ENCODE measurements at regions not wholly inside any gene's neighbourhood (a gene's known extent, or its start where the extent isn't known, plus 50 kb on each side); places are given as distances from the start of the nearest gene placed in this dataset.

DNA sequence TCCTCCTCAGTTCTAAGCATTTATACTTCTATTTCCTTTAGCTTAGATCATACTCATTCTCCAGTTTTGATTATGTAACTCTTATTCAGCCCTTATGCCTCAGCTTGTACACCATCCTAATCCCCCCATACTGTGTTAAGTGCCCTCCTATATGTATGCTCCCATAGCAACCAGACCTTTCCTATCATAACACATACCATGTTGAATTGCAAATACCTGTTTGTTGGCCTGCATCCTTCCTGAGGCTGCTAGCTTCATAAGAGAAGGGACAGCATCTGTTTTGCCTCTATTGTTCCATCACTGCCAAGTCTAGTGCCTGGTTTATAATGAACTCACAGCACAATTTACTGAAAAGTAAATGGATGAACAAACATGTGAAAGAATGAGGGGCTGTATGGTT is 443.7 kb downstream of the CENPC start:
- intact Hi-C loops (cut with DNase I), result no loop called here

DNA sequence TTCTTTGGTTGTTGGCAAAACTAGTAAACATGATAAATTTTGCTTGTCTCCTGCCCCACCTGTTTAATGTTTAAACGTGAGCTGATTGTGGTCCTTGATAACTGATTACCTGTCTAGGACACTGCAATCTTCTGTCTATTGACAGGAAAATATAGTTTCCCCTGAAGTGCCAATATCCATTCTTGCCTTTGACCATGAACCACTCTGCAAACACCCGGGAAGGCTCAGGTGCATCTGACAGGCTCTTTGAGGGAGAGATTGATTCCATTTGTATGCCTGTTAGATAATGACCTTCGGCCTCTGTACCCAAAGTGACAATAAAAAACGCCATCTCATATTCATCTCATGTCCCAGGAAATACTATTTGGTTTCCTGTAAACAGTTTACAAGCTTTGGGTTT is 453.0 kb downstream of the CENPC start:
- no peak for ATAC-seq
- Histone ChIP-seq H3K36me3 (no peaks in the 10 kb centered on the region), H3K27me3 (no peaks in the 10 kb centered on the region), H3K27ac (no peak overlapping the region), H3K4me1 (no peaks in the 10 kb centered on the region), H3K9me3 (peaks cover 0 to 9% (median 0%) of the 10 kb centered on the region in 11 donors), H3K4me3 (no peak overlapping the region)
- WGBS, 2 donors, result 46 to 55% methylated on average over 4 of the region's 4 CpGs
- intact Hi-C loops (cut with DNase I), result no loop called here
- DNase-seq, result no peak
- no peak for TF ChIP-seq CTCF (IDR thresholded peaks at IDR 0.05)

More for the DNA sequence above, 443.7 kb downstream of the CENPC start:
- Histone ChIP-seq H3K9me3 (peaks cover 0 to 2% (median 0%) of the 10 kb centered on the region in 11 donors), H3K4me1 (no peaks in the 10 kb centered on the region), H3K27me3 (no peaks in the 10 kb centered on the region), H3K27ac (no peak overlapping the region), H3K4me3 (no peak overlapping the region), H3K36me3 (no peaks in the 10 kb centered on the region)
- DNase-seq (no peak), ATAC-seq (no peak)
- TF ChIP-seq CTCF (IDR thresholded peaks at IDR 0.05), result no peak

GRCh38 chr4:67091673-67092072 is 453.6 kb downstream of the CENPC start:
- DNase-seq, result no peak
- Histone ChIP-seq H3K9me3 (peaks cover 0 to 9% (median 0%) of the 10 kb centered on the region in 11 donors), H3K27ac (no peak overlapping the region), H3K36me3 (no peaks in the 10 kb centered on the region), H3K4me3 (no peak overlapping the region), H3K4me1 (no peaks in the 10 kb centered on the region), H3K27me3 (no peaks in the 10 kb centered on the region)
- no peak for ATAC-seq
- intact Hi-C loops (cut with DNase I), result no loop called here
- no peak for TF ChIP-seq CTCF (IDR thresholded peaks at IDR 0.05)

DNA sequence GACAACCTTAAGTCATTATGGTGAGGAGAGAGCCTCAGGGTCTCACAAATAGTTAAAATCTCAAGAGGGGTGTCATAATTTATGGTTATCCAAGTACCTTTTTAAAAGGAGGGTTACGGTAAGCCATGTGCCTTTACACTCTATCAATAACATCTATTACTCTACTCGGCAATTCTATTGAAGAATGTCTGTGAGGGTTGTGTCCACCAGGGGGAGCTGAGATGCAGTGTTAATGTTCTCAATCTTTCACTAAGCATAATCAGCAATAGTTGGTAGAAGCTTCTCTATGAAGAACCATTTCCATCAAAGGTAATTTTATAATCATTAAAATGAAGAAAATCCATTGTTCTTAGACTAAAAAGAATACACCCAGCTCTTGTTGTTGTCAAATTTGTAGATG is 457.4 kb downstream of the CENPC start:
- 63 to 69% methylated on average over 2 of the region's 2 CpGs for WGBS, 2 donors
- Histone ChIP-seq H3K9me3 (no peaks in the 10 kb centered on the region), H3K27me3 (no peaks in the 10 kb centered on the region), H3K4me3 (no peak overlapping the region), H3K4me1 (no peaks in the 10 kb centered on the region), H3K27ac (no peak overlapping the region), H3K36me3 (no peaks in the 10 kb centered on the region)
- peak in 1 of 2 donors; percentile 7 for DNase-seq
- intact Hi-C loops (cut with DNase I), result loop anchor here in 4 of 10 donors (5.0 to 10.0 kb wide), 2 partner anchors 237 to 239 kb away; no protein-coding TSS in a partner anchor
- peak in 8 of 9 donors; percentile 9 to 61 (median 46) for TF ChIP-seq CTCF (IDR thresholded peaks at IDR 0.05)
- ATAC-seq, result no peak

All from heart right ventricle (tissue), 16 donors.